ENCODE measurements at regions not wholly inside any gene's neighbourhood (a gene's known extent, or its start where the extent isn't known, plus 50 kb on each side); places are given as distances from the start of the nearest gene placed in this dataset.
"Not testable (repeated sequence)": the region's sequence is repeated elsewhere in the genome, so short reads cannot be mapped to it uniquely, and the experiment has no call there.

GRCh38 chr3:182521339-182521738 lies 272.0 kb upstream of the ATP11B start:
- H2AFZ ChIP-seq (ENCODE audit: low read depth, low read length): no peak overlapping the region
- no peaks in the 10 kb centered on the region for H3K9me3 ChIP-seq (ENCODE audit: low read length)
- no peaks in the 10 kb centered on the region for H3K36me3 ChIP-seq (ENCODE audit: insufficient read depth, low read length)
- peaks cover 44% of the 10 kb centered on the region for H3K4me1 ChIP-seq (ENCODE audit: insufficient read depth, low read length)
- H3K27me3 ChIP-seq (ENCODE audit: insufficient read depth, low read length): no peaks in the 10 kb centered on the region
- H3K4me3 ChIP-seq (ENCODE audit: low read length): no peak overlapping the region

- H3K4me1 ChIP-seq (ENCODE audit: insufficient read depth, low read length): peaks cover 28% of the 10 kb centered on the region
- not testable (repeated sequence) for H3K4me3 ChIP-seq (ENCODE audit: low read length); H2AFZ ChIP-seq (ENCODE audit: low read depth, low read length); H3K27me3 ChIP-seq (ENCODE audit: insufficient read depth, low read length); H3K9me3 ChIP-seq (ENCODE audit: low read length); H3K36me3 ChIP-seq (ENCODE audit: insufficient read depth, low read length)
These were observed 269.9 kb upstream of the ATP11B start for GRCh38 chr3:182523424-182523823.

GRCh38 chr3:182523836-182524235 lies 269.5 kb upstream of the ATP11B start:
- H2AFZ ChIP-seq (ENCODE audit: low read depth, low read length): no peak overlapping the region
- H3K36me3 ChIP-seq (ENCODE audit: insufficient read depth, low read length): no peaks in the 10 kb centered on the region
- H3K27me3 ChIP-seq (ENCODE audit: insufficient read depth, low read length): no peaks in the 10 kb centered on the region
- H3K4me1 ChIP-seq (ENCODE audit: insufficient read depth, low read length): peaks cover 26% of the 10 kb centered on the region
- no peaks in the 10 kb centered on the region for H3K9me3 ChIP-seq (ENCODE audit: low read length)
- no peak overlapping the region for H3K4me3 ChIP-seq (ENCODE audit: low read length)

DNA sequence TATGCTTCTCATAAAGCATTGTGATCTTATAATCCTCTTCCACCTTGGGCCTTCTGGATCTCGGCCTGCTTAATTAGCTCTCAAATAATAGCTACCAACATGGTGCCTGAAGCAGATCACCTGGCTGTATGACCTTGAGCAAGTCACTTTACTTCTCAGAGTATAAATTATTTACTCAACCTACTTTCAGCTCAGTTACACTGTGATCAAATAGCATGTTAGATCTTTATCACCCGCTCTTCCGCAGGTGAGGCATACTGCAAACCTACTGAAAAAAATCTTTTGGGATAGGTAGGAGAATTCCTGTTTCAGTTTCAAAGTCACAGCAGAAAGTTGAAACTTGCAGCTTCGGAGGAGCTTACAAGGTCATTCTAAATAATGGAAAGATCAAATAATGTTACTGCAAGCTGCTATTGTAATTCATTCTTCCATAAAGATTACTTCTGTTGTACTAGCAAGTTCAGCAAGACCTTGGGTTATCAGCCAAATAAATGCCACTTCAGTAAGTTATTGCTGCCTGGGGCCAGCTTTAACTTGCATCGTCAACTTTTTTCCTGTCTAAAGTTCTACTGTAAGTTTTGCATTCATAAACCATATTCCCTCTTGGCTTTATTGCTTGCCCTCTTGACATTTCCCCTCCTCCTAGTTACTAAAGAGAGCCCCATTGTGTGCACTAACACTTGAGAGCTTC lies 268.4 kb upstream of the ATP11B start:
- Histone ChIP-seq H2AFZ (ENCODE audit: low read depth, low read length) (no peak overlapping the region), H3K9me3 (ENCODE audit: low read length) (no peaks in the 10 kb centered on the region), H3K27me3 (ENCODE audit: insufficient read depth, low read length) (no peaks in the 10 kb centered on the region), H3K36me3 (ENCODE audit: insufficient read depth, low read length) (no peaks in the 10 kb centered on the region), H3K4me1 (ENCODE audit: insufficient read depth, low read length) (peaks cover 20% of the 10 kb centered on the region), H3K4me3 (ENCODE audit: low read length) (no peak overlapping the region)

- no peaks in the 10 kb centered on the region for H3K9me3 ChIP-seq (ENCODE audit: low read length)
- peaks cover 20% of the 10 kb centered on the region for H3K4me1 ChIP-seq (ENCODE audit: insufficient read depth, low read length)
- H3K27me3 ChIP-seq (ENCODE audit: insufficient read depth, low read length): no peaks in the 10 kb centered on the region
- H3K36me3 ChIP-seq (ENCODE audit: insufficient read depth, low read length): no peaks in the 10 kb centered on the region
- H2AFZ ChIP-seq (ENCODE audit: low read depth, low read length): no peak overlapping the region
- no peak overlapping the region for H3K4me3 ChIP-seq (ENCODE audit: low read length)
These were observed 267.4 kb upstream of the ATP11B start for GRCh38 chr3:182525766-182526374.

DNA sequence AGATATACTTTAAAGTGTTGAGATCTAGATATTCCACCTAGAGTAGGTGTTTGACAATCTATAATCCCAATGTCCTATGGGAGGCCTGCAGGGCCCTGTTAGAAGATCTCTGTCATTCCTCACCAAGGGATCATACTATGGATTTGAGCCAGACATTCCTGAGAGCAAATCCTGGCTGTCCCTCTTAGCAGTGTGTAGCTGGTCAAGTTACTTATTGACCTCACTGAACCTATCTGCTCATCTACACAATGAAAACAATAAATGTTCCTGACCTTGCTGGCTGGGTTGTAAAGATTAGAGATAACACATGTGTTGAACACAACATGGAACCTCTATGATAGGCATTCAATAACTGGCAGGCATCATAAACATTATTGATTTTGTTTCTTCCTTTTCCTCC lies 265.6 kb upstream of the ATP11B start:
- Histone ChIP-seq H2AFZ (ENCODE audit: low read depth, low read length) (no peak overlapping the region), H3K4me1 (ENCODE audit: insufficient read depth, low read length) (peaks cover 20% of the 10 kb centered on the region), H3K4me3 (ENCODE audit: low read length) (no peak overlapping the region), H3K27me3 (ENCODE audit: insufficient read depth, low read length) (no peaks in the 10 kb centered on the region), H3K36me3 (ENCODE audit: insufficient read depth, low read length) (no peaks in the 10 kb centered on the region), H3K9me3 (ENCODE audit: low read length) (no peaks in the 10 kb centered on the region)

DNA sequence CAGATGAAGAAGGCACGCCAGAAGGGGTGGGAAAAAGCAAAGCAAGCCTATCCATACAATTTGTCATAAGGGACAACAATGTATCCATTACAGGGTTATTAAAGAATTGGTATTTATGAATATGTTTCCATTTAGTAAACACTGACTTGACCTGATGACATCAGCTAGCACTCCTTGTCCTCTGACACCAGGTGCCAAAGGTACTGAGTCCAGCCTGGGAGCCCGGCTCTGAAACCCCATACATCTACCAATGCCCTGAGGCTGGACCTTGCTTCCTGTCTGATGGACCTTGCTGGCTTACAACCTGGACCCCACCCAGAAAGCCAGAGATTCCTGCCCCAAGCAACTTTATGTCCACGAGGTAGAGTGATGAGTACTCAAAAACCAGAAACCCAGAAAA lies 263.0 kb upstream of the ATP11B start:
- peaks cover 19% of the 10 kb centered on the region for H3K4me1 ChIP-seq (ENCODE audit: insufficient read depth, low read length)
- no peak overlapping the region for H2AFZ ChIP-seq (ENCODE audit: low read depth, low read length)
- H3K4me3 ChIP-seq (ENCODE audit: low read length): no peak overlapping the region
- no peaks in the 10 kb centered on the region for H3K9me3 ChIP-seq (ENCODE audit: low read length)
- H3K36me3 ChIP-seq (ENCODE audit: insufficient read depth, low read length): no peaks in the 10 kb centered on the region
- H3K27me3 ChIP-seq (ENCODE audit: insufficient read depth, low read length): no peaks in the 10 kb centered on the region

DNA sequence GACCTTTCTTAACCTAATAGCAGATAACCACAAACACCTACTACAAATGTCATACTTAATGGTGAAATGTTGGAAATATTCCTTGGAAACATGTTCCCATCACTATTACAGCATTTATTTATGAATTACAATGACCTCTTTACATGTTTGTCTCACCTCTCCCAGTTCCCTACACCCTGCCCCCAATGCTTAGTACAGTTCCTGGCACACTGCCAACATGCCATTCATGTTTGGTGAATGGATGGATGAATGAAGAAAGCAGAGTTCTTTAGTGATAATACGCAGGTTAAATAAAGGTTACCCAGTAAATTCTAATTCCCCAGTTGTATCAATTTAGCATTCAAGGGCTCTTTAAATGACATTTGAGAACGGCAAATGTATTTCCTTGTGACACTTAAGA lies 259.9 kb upstream of the ATP11B start:
- no peaks in the 10 kb centered on the region for H3K9me3 ChIP-seq (ENCODE audit: low read length)
- no peak overlapping the region for H3K4me3 ChIP-seq (ENCODE audit: low read length)
- H3K27me3 ChIP-seq (ENCODE audit: insufficient read depth, low read length): no peaks in the 10 kb centered on the region
- peaks cover 13% of the 10 kb centered on the region for H3K4me1 ChIP-seq (ENCODE audit: insufficient read depth, low read length)
- H2AFZ ChIP-seq (ENCODE audit: low read depth, low read length): no peak overlapping the region
- no peaks in the 10 kb centered on the region for H3K36me3 ChIP-seq (ENCODE audit: insufficient read depth, low read length)

- H3K9me3 ChIP-seq (ENCODE audit: low read length): no peaks in the 10 kb centered on the region
- no peaks in the 10 kb centered on the region for H3K36me3 ChIP-seq (ENCODE audit: insufficient read depth, low read length)
- H2AFZ ChIP-seq (ENCODE audit: low read depth, low read length): no peak overlapping the region
- no peaks in the 10 kb centered on the region for H3K27me3 ChIP-seq (ENCODE audit: insufficient read depth, low read length)
- H3K4me1 ChIP-seq (ENCODE audit: insufficient read depth, low read length): no peaks in the 10 kb centered on the region
- no peak overlapping the region for H3K4me3 ChIP-seq (ENCODE audit: low read length)
These were observed 248.8 kb upstream of the ATP11B start for GRCh38 chr3:182544542-182544941.

DNA sequence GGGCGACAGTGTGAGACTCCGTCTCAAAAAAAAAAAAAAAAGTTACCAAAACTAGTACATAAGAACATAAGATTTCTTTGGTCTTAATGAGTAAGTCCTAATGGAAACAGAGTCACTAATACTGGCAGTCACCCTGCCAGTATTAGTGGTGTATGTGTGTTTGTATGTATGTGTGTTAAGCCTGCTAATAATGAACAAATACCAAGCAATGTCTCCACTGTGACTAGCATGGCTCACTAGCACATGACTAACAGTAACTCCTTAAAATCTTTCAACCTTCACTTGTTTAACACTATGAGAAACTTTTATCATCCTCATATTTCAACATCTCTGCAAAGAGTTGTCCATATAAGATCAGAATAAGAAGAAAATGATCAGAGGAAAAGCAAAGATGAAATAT lies 231.0 kb upstream of the ATP11B start:
- no peaks in the 10 kb centered on the region for H3K27me3 ChIP-seq (ENCODE audit: insufficient read depth, low read length)
- no peaks in the 10 kb centered on the region for H3K36me3 ChIP-seq (ENCODE audit: insufficient read depth, low read length)
- H3K9me3 ChIP-seq (ENCODE audit: low read length): peaks cover 4% of the 10 kb centered on the region
- no peak overlapping the region for H2AFZ ChIP-seq (ENCODE audit: low read depth, low read length)
- H3K4me3 ChIP-seq (ENCODE audit: low read length): no peak overlapping the region
- H3K4me1 ChIP-seq (ENCODE audit: insufficient read depth, low read length): peaks cover 21% of the 10 kb centered on the region

- Histone ChIP-seq H2AFZ (ENCODE audit: low read depth, low read length) (peak overlapping the region; percentile 16), H3K4me3 (ENCODE audit: low read length) (no peak overlapping the region), H3K36me3 (ENCODE audit: insufficient read depth, low read length) (no peaks in the 10 kb centered on the region), H3K9me3 (ENCODE audit: low read length) (no peaks in the 10 kb centered on the region), H3K27me3 (ENCODE audit: insufficient read depth, low read length) (no peaks in the 10 kb centered on the region), H3K4me1 (ENCODE audit: insufficient read depth, low read length) (peaks cover 48% of the 10 kb centered on the region)
These were observed 227.1 kb upstream of the ATP11B start for GRCh38 chr3:182565916-182566796.

DNA sequence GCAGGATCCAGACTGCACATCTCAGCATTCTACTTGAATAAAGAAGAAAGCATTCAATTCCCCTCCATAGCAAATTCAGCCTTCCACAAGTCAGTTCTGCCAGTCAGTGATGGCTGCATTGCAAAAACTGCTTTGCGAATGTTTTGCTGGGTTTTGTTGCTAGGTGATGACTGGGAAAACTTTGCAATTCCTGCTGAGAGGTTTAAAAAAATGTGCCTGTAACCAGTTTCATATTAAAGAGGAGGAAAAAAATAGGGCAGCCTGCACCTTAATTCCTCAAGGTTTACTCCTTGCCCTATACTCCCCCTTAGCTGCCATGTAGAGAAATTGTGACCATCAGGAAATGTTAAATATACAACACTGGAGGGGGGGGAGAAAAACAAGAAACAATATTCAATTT lies 225.6 kb upstream of the ATP11B start:
- peak overlapping the region; percentile 12 for H3K4me3 ChIP-seq (ENCODE audit: low read length)
- no peaks in the 10 kb centered on the region for H3K36me3 ChIP-seq (ENCODE audit: insufficient read depth, low read length)
- peaks cover 2% of the 10 kb centered on the region for H3K9me3 ChIP-seq (ENCODE audit: low read length)
- H3K27me3 ChIP-seq (ENCODE audit: insufficient read depth, low read length): no peaks in the 10 kb centered on the region
- H3K4me1 ChIP-seq (ENCODE audit: insufficient read depth, low read length): peaks cover 48% of the 10 kb centered on the region
- peak overlapping the region; percentile 81 for H2AFZ ChIP-seq (ENCODE audit: low read depth, low read length)

GRCh38 chr3:182568261-182568660 lies 225.0 kb upstream of the ATP11B start:
- no peaks in the 10 kb centered on the region for H3K27me3 ChIP-seq (ENCODE audit: insufficient read depth, low read length)
- H3K4me1 ChIP-seq (ENCODE audit: insufficient read depth, low read length): peaks cover 48% of the 10 kb centered on the region
- H3K9me3 ChIP-seq (ENCODE audit: low read length): peaks cover 4% of the 10 kb centered on the region
- H3K4me3 ChIP-seq (ENCODE audit: low read length): peak overlapping the region; percentile 12
- H3K36me3 ChIP-seq (ENCODE audit: insufficient read depth, low read length): no peaks in the 10 kb centered on the region
- H2AFZ ChIP-seq (ENCODE audit: low read depth, low read length): peak overlapping the region; percentile 81
